ENCODE measurements at regions not wholly inside any gene's neighbourhood (a gene's known extent, or its start where the extent isn't known, plus 50 kb on each side); places are given as distances from the start of the nearest gene placed in this dataset.
A peak's percentile ranks its signal among the peaks of the same experiment; 100 is the strongest.
"Not testable (repeated sequence)": the region's sequence is repeated elsewhere in the genome, so short reads cannot be mapped to it uniquely, and the experiment has no call there.

DNA sequence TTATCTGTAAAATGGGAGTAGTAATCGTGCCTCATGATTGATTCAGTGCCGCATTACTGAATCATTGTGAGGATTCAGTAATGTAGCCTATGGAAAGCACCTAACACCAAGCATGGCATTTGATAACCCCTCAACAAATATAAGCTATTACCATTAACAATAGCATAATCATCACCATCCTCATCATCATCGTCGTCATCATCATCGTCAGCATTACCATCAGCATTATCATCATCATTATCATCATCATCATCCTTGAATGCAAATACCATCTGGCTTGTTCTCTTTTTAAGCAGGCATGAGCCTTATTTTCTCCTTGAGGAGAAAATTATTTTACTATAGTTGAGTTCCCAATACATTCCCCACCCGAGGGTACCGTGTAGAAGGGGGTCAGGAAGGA lies 115.4 kb upstream of the PTPRG start:
- DNase-seq = no peak

DNA sequence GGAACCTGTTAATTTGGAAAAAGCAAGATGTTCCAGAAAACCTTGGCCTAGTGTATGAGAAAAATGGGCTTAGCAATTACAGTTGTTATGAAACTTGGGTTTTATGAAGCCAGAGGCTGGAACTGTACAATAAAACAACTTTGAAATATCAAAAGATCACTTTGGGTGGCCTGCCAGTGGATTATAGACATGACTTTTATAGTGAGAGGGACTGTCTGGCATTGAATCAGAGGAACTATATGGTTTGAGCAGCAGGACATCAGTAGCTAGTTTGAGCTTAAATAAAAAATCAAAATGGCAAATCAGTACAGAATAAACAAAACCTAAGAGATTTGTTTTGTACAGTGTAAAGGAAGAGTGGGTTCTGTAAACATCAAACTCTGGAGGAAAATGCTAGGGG lies 115.0 kb upstream of the PTPRG start:
- no peak for DNase-seq

DNA sequence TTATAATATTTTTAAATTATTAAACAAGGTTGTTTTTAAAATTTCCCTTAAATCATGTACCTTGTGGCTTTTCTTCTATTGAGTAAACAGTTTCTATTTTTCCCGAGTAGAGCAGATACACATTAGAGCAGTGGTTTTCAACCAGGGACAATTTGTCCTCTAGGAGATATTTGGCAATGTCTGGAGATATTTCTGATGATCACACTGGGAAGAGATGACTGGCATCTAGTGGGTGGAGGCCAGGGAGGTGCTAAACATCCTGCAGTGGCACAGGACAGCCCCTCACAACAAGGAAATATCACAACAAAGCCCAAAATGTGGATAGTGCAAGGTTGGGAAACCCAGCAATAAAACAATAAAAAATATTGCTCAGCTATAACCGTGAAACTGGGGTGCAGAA lies 113.0 kb upstream of the PTPRG start:
- DNase-seq = no peak

DNA sequence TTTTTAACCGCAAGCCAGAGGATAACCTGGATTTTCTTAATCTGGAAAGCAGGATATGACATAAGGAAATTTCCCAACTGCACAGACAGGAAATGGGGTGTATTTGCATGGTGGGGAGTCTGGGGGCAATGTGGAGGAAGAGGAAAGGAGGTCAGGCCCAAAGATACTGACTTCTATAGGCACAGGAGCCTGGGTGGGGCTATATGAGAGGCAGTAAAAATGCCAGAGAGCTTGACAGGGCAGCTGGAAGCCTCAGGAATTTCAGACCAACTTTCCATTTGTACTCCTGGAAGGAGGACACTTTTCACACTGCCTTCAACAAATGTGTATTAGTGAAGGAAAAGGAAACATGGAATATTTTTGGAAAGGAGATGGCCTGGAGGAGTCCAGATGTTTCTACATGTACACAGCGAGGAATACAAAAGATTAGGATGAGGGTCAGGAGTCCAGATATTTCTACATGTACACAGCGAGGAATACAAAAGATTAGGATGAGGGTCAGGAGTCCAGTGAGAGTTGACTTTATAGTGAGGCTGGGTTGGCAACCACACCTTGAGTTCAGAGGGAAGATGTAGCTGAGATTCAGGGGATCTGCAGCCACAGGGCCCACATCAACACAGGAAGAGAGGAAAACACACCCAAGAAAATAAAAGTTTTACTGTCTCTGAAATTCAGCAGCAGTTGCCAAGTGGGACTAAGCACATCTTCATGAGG lies 111.9 kb upstream of the PTPRG start:
- DNase-seq = no peak

DNA sequence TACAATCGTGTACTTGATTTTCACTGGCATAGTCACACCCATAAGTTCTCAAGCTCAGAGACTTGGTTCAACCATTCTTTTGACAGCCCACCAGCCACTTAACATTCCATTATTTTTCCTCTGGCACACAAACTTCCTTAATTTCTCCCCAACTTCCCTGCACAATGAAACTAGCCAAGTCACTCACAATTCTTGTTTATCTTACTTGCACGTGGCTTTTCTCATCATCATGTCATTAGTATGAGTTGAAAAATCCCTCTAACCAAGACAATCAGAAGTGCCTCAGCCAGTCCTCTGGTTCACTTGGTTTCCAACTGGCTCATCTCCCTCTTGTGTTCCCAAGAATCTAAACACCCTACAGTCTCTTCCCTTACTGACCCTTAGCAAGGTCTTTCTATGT lies 110.5 kb upstream of the PTPRG start:
- no peak for DNase-seq

GRCh38 chr3:61451841-61452240 lies 109.5 kb upstream of the PTPRG start:
- no peak for DNase-seq

DNA sequence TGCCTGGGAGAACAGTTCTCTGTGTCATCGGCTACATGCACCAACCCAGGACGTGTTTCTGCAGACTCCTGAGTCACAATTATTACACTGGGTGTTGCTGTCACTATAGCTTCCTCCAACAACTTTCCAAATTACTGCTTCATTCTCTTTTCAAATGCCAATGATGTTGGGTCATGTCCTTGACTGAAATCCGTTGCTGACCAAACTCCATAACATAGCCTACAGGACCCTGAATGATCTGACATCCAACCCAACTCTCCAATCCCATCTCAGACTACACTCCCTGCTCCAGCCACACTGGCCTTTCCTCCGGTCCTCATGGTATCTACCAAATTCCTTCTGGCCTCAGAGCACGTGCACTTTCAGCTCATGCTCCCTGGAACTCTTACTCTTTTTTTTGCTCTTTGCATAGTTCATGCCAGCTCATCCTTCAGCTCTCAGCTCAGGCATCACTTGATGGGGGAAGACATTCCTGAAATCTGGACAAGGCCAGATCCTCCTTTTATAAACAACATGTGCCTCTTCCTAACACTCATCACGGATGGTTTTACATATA lies 108.8 kb upstream of the PTPRG start:
- no peak for DNase-seq

DNA sequence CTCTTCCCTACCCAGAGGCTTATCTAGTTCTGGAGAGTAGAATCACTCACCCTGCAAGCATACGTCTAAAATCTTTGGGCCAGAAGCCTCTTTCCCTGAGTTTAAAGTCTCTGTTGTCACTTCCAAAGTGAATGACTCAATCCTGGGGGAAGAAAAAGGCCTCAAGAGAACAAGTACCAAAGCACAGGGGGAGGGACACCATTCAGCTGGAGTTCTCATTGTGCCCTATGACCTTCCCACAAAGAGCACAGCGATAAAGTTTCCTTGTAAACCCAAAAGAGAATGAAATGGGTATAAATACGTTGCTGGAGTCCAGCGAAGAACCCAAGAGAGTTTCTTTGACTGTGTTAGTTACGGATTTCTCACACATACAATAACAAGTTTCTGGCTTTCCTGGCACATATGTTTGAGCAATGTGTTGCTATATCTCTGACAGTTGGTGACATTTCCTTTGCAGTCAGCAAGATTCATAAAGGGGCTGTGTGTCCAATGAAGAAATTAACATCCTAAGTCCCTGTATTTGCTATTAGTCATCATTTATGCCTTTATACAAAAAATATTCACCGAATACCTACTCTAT lies 107.3 kb upstream of the PTPRG start:
- no peak for DNase-seq

DNA sequence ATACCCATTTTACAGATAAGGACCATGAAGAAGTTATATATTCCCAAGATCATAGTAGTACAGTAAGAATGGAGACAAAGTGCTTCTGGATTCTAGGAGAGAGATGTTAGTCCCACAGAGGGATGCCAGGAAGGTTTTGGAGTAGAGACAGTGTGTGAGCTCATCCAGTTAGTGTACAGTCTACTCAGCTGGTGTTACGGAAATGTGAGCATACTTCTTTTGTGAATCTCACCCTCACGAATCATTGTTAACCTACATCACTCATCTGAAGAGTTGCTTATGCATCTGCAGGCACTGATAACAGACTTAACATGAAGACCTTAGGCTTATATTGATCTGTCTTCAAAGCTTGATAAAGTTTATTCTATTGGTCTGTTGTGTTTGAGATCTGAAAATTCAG lies 106.6 kb upstream of the PTPRG start:
- DNase-seq = no peak

DNA sequence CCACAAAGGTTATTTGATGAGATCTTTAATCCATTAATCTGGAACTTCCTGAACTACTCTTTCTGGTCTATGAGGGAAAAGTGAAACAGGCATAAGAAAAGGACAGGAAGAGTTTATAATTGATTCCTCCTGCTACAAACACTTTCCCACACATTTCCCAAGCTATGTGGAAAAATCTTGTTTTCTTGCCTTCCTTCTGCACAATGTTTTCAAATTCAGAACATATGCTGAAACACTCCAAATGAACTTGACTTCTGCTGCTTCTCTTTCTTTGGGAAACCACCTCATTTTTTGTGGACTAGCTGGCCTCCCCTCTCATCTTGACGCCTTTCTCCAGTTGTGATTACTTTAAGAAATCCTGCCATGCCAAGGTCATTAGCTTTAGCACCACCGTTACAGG lies 100.7 kb upstream of the PTPRG start:
- no peak for DNase-seq

DNA sequence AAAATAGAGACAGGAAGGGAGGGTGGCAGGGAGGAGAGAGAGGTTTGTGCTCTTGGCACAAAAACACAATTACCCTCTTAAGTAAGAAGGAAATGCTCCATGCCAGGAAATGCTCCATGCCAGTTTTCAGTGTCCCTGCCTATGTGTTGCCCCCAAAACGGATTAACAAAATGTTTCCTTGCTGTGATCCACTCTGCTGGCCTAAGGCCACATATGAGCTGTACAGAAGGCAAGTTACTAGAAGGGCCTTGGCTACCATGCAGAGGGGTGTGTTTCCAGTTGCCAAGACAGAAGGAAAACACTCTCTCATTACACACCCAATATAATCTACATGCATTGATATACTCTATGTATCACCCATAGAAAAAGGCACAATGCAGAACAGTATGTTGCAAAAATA lies 98.2 kb upstream of the PTPRG start:
- no peak for DNase-seq

GRCh38 chr3:61464518-61465140 lies 96.7 kb upstream of the PTPRG start:
- peak; percentile 26 for DNase-seq

- DNase-seq = no peak
Measured at GRCh38 chr3:61466357-61466756, 95.0 kb upstream of the PTPRG start.

DNA sequence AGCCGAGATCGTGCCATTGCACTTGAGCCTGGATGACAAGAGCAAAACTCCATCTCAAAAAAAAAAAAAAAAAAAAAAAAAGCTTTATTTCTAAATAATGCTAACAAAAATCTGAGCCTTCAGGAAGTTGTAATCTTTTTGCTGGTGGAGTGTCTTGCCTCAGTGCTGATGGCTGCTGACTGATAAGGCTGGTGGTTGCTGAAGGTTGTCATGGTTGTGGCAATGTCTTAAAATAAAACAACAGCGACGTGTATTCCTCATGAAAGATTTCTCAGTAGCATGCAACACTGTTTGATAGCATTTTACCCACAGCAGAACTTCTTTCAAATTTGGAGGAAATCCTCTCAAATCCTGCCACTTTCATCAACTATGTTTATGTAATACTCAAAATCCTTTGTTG lies 77.4 kb upstream of the PTPRG start:
- no peak for DNase-seq

GRCh38 chr3:61493339-61493738 lies 68.0 kb upstream of the PTPRG start:
- DNase-seq = no peak

DNA sequence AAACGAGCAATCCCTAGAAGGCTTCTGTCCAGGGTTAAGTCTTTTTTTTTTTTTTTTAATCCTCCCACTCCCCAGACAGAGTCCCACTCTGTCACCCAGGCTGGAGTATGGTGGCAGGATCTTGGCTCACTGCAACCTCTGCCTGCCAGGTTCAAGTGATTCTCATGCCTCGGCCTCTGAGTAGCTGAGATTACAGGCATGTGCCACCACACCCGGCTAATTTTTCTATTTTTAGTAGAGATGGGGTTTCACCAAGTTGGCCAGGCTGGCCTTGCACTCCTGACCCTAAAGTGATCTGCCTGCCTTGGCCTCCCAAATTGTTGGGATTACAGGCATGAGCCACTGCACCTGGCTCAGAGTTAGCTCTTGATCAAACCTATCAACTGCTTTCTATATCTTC lies 67.1 kb upstream of the PTPRG start:
- not testable (repeated sequence) for DNase-seq

GRCh38 chr3:61497463-61497862 lies 63.9 kb upstream of the PTPRG start:
- no peak for DNase-seq

GRCh38 chr3:61505197-61505596 lies 56.2 kb upstream of the PTPRG start:
- no peak for DNase-seq

DNA sequence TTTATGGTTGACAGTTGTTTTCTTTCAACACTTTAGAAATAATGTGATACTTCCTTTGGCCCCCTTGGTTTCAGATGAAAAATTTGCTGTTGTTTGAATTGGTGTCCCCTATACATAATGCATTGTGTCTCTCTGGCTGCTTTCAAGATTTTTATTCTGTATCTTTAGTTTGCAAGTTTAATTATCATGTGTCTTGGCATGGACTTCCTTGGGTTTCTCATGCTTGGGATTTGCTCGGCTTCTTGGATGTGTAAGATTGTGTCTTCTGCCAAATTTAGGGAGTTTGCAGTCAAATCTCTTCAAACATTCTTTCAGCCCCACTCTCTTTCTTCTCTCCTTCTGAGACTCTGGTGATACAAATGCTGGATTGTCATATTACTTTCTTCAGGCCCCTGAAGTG lies 53.4 kb upstream of the PTPRG start:
- DNase-seq = no peak

Data from DMS53 (cell line).